Lower leg skin (tissue), 4 donors: ENCODE measurements at regions not wholly inside any gene's neighbourhood (a gene's known extent, or its start where the extent isn't known, plus 50 kb on each side); places are given as distances from the start of the nearest gene placed in this dataset.

Experiments used
- DNase-seq, 2 donors: peaks; one replicate each; pipeline ENCODE4 v3.0.0-alpha.2; 2019; ENCODE audit warnings: low spot score in 2 of 2
- H3K4me3 ChIP-seq: fragments of 200-600 bp; sonication (generic); 2 replicates; pipeline ENCODE4 v1.5.1; 2017; ENCODE audit warnings: mild to moderate bottlenecking, low read depth; ENCODE audit not compliant: poor library complexity, severe bottlenecking
- CTCF ChIP-seq, 3 donors: fragments of 450-650 bp; IDR thresholded peaks; one replicate each; pipeline ENCODE4 v1.5.1; 2016; ENCODE audit warnings: antibody characterized with exemption in 3 of 3, mild to moderate bottlenecking in 3 of 3, moderate library complexity in 2 of 3
- POLR2A ChIP-seq, 2 donors: fragments of 450-650 bp; IDR thresholded peaks; one replicate each; pipeline ENCODE4 v1.6.1; 2016 to 2017; ENCODE audit warnings: antibody characterized with exemption in 2 of 2, mild to moderate bottlenecking in 1 of 2, moderate library complexity in 1 of 2
- WGBS, 2 donors: methylation state at CpG; one replicate each; pipeline ENCODE4 v1.1.5; 2018; 5-methylcytosine and 5-hydroxymethylcytosine counted together
- intact Hi-C: fragments of 100-400 bp; cut with DNase I; formaldehyde crosslinking; loops from one replicate; pipeline ENCODE4 v1.15.0; 2023; ENCODE audit warnings: low total_unique reads

GRCh38 chr12:130074661-130075406, 87.4 kb upstream of the FZD10 start:
- H3K4me3 ChIP-seq, result no peak overlapping the region
- TF ChIP-seq POLR2A (IDR thresholded peaks at IDR 0.05) (no peak), CTCF (IDR thresholded peaks at IDR 0.05) (no peak)
- intact Hi-C loops, result no loop called here
- WGBS, 2 donors, result 83 to 84% methylated on average over 8 of the region's 8 CpGs
- no peak for DNase-seq

GRCh38 chr12:130075497-130076076, 86.7 kb upstream of the FZD10 start:
- H3K4me3 ChIP-seq, result no peak overlapping the region
- intact Hi-C loops, result no loop called here
- no peak for DNase-seq
- WGBS, 2 donors, result 82 to 89% methylated on average over 8 of the region's 8 CpGs
- TF ChIP-seq CTCF (IDR thresholded peaks at IDR 0.05) (no peak), POLR2A (IDR thresholded peaks at IDR 0.05) (no peak)

- intact Hi-C loops, result no loop called here
- TF ChIP-seq CTCF (IDR thresholded peaks at IDR 0.05) (no peak), POLR2A (IDR thresholded peaks at IDR 0.05) (no peak)
- DNase-seq, result no peak
- H3K4me3 ChIP-seq, result no peak overlapping the region
- 76 to 81% methylated on average over 3 of the region's 3 CpGs for WGBS, 2 donors
Measured at GRCh38 chr12:130076126-130076525, 86.1 kb upstream of the FZD10 start.

GRCh38 chr12:130076752-130077151, 85.5 kb upstream of the FZD10 start:
- no peak overlapping the region for H3K4me3 ChIP-seq
- WGBS, 2 donors, result 34 to 44% methylated on average over 5 of the region's 5 CpGs
- intact Hi-C loops, result no loop called here
- DNase-seq, result no peak
- no peak for TF ChIP-seq POLR2A (IDR thresholded peaks at IDR 0.05)

- intact Hi-C loops, result no loop called here
Measured at GRCh38 chr12:130078852-130079251, 83.4 kb upstream of the FZD10 start.

More at GRCh38 chr12:130078852-130079251, 83.4 kb upstream of the FZD10 start:
- TF ChIP-seq CTCF (IDR thresholded peaks at IDR 0.05) (no peak), POLR2A (IDR thresholded peaks at IDR 0.05) (no peak)
- WGBS, 2 donors, result 55 to 56% methylated on average over 3 of the region's 3 CpGs
- H3K4me3 ChIP-seq, result no peak overlapping the region
- no peak for DNase-seq
